ENCODE measurements at regions not wholly inside any gene's neighbourhood (a gene's known extent, or its start where the extent isn't known, plus 50 kb on each side); places are given as distances from the start of the nearest gene placed in this dataset.

DNA sequence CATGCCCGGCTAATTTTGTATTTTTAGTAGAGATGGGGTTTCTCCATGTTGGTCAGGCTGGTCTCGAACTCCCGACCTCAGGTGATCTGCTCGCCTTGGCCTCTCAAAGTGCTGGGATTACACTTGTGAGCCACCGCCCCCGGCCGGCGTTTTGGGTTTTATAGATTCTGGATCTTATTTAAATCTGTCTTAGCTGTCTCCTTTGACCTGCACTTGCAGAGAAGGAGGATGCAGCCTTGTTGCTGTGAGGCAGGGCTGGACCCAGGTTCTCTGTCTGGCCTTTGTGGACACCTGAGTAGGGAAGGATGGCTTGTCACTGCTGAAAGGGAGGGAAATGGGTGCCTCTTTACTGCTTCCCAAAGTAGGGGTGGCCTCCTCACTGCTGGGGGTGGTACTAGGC lies 83.0 kb upstream of the HS6ST1 start:
- DNase-seq (ENCODE audit: low spot score): no peak

DNA sequence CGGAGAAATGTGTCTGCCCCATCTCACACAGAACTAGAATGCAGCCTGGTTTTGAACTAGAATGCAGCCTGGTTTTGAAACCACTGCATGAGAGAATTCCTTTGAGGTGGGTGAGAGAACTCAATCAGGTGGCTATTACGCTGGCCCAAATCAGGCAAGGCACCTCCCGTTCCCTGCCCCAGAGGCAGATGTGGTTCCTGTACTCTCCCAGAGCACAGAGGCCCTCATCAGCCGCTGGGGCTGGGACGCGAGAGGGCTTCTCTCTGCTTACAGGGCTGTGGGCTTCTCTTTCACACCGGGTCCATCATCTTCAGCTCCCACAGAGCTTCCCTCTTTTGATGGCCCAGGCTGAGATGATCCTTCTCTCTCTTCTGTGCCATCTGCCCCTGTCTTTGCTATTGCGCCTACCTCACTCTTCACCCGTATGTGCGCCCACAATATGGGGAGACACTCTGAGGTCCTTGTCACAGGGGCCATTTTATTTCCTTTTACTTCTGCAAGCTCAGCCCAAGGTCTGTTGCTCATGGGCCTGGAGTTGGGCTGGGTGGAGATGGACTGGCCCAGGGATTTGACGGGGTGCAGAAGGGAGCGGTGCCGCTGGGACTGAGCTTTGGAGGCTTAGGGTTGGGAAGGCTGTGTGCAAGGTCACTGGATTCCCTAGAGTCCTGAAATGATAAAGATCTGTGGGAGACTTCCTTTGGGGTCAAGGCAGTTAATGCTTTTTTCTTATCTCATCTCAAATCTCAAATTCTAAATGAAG lies 84.4 kb upstream of the HS6ST1 start:
- DNase-seq (ENCODE audit: low spot score): no peak

DNA sequence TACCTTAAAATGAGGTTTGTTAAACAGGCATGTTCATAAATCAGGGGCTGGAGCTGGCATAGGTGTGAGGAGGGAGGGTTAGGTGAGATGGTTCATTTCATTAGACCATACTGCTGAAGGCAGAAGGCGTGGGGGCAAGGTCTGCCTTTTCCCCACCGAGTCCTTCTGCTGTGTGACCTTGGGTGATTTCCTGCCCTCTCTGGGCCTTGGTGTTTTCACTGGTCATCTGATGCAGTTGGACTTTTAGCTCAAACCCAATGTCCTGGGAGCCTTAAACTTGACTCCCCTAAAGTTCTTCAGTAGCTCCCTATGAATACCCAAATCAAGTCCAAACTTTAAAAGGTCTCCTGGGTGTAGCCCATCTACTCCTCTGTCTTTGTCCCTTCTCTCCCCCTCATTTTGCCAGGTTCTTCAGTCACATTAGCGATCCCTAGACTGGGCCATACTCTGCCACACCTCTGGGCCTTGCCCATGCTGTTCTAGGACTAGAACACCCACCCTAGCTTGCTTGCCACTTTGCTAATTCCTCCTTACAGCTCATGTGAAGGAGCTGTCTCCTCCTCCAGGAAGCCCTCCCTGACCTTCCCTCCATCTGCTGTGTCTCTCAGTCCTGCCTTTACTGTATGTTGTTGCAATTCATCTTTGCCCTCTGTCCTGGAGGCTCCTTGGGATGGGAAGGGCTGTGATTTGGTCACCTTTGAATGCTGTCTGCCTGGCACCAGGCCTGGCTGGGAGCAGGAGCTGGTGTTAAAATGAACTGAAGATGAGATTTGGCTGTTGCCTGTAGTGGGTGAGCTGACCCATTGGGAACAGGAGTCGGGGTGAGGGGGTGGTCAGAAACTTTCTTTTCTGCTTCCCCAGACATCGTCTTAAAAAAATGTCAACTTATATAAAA lies 85.4 kb upstream of the HS6ST1 start:
- DNase-seq (ENCODE audit: low spot score): no peak

DNA sequence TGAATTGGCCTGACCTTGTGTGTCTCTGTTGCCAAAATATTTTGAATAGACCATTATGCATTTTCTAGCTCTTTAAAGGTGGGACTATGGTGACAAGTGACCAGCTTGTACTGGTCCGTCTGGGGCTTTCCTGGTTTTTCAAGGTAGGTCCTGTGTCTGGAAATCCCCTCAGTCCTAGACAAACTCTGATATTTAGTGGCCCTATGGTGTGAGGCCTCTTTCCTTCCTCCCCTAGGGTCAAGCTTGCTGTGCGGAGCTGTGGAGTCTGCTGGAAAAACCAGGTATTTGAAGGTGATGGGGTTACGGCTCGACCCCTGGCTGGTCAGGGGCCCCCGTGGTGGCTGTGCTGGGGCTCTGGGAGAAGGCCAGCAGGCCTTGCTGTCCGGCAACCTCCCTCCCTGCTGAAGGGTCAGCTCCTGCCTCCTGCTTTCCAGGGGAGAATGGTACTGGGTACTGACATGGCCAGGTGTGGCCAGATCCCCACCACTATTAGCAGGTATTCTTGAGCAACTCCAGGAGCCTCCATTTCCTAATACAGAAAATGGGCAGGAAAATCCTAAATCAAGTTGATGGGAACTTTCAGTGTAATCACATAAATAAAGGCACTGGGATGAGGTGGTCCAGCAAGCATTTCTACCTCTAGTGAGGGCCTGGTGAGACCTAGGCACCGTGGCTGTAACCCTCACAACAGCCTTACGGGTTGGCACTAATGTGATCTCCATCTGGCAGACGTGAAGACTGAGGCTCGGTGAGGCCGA lies 86.2 kb upstream of the HS6ST1 start:
- DNase-seq (ENCODE audit: low spot score): no peak

DNA sequence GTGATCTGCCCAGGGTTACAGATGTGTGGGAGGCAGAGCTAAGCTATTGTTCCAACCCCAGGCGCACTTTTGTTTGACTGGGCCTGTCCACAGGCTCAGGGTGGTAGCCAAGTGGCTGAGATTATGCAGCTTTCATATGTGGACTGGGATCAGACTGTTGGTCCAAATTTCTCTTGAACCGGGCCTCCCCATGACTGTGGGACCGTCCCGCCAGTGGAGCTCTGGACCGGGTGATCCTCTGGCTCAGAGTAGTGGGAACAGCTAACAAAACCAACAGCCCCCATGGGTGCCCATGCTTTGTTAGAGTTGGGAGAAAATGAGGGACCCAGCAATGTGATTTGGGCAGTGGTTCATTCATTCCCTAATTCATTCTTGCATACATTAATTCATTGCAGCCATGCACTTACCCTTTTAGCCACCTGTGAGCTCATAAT lies 86.8 kb upstream of the HS6ST1 start:
- DNase-seq (ENCODE audit: low spot score): no peak

DNA sequence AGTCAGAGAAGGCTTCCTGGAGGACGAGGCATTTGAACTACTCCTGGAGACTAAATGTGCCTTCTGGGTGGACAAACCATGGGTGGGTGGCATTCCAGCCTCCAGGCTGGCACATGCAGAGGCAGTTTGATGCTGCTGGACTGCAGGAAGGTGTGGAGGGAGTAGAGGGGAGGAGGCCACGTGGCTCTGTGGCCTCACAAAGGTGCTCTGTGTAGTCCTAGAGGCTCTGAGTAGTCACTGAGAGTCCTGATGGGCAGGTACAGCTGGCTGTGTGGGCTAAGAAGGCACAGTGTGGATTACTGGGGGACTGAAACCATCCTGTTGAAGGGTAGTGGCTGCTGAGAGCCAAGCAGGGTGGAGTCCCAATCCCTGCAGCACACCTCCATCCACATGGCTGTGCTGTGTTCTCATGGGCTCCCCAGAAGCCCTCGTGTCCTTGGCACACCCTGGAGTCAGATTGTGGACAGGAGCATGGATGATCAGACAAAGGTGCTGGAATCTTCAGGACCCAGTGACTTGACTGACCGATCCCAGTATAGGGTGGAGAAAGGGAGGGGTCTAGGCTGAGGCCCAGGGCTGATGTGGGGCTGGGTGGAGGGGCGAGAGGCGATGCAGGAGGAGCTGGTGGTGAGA lies 87.4 kb upstream of the HS6ST1 start:
- DNase-seq (ENCODE audit: low spot score): no peak

DNA sequence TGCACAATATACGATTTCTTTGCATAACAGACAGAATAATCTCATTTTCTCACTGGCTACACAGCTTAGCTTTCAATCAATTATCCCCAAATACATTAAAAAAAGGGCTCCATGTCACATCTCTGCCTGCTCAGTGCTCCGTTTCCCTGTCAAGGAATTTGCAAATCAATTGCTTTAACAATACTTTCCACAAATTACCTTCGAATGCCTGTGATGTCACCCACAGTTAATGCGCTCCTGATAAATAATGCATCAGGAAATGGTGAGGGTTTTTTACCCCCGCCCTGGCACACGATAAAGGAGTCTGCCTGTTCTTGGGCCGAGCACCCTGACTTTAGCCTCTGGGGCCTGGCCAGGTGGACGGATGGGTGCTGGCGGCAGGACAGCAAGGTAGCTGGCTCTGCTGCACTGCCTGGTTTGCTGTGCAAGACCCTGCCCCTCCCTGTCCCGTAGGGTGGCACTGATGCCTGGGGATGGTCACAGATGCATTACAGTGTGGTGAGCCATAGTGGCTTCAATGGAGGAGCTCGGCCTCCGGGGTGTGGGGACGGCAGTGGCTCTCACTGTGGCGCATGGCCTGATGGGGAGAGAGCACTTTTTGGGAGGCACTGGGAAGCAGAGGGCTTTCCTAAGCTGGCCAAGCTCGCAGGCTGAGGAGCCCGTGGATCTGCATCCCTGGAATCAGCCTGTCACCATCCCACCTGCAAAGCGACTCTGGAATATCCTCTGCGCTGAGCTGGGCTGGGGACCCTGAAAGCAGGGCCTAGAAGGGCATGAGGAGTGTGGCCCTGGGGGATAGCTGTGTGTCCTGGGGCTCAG lies 88.3 kb upstream of the HS6ST1 start:
- no peak for DNase-seq (ENCODE audit: low spot score)

DNA sequence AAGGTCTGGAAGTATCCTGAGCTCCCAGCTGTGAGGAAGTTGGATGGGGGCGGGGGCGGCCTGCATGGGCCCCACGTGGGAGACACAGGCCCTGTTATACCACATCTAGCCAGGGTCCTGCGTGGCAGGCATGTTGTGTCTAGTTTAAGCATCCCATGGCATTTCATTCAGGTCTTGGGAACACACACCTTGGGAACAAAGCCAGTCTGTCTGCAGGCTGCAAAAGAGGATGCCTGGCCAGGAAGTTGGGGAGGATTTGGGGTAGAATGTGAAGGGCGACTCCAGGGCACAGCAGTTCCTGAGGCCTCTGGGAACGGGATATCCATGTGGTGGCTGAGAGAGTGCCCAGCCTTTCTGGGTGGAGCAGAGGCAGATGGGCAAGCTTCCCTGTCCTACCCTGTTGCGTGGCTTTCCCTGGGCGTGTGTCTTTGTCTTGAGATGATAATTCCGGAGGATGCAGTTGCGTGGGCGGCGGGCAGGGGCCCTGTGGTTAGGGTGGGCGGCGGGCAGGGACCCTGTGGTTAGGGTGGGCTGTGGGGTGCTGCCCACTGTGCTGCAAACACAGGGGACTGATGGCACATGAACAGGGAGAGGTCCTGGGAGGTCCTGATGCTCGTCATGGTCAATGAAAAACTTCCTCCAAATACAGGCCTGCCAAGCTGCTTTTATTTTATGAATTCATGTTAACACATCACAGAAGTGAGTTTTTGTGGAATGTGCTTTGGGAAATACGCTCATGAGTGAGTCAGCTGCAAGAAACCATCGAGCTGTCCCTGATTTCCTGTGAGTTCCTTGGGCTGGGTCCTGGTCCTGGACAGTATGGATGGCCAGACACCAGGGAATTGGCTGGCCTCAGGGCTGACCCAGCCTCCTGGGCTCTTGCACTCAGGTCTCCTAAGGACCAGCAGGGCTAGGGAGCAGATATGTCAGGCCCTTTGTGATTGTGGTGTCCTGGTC lies 90.0 kb upstream of the HS6ST1 start:
- DNase-seq (ENCODE audit: low spot score): no peak

DNA sequence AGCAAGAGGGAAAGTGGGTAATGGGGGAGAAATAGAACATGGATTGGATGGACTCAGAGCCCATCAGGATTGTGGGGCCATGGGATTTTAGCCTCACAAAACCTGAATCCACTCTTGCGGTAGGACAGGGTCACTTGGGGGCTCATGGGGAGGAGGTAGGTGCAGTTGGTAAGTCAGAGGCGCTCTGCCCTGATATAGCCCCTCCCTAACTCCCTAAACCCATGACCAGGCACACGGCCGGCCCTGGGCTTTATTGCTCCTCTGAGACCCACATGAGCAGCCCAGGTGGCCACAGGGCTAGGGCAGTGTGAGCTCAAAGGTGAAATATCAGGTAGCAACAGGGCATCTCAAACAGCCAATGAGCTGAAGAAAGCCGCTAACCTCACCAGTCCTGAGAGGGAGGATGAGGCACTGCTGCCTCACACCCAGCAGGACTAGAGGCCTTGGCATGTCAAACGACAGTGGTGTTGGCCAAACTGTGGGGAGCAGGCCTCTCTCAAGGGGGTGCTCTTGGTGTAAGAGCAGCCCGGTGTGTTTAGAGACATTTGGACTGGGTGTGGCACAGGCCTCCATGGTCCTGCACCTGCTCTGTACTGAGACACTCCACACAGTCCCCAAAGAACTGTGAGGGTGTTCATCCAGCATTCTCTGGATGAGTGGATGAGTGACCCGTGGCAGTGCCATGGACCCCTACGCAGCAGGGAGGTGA lies 90.8 kb upstream of the HS6ST1 start:
- DNase-seq (ENCODE audit: low spot score): no peak

DNA sequence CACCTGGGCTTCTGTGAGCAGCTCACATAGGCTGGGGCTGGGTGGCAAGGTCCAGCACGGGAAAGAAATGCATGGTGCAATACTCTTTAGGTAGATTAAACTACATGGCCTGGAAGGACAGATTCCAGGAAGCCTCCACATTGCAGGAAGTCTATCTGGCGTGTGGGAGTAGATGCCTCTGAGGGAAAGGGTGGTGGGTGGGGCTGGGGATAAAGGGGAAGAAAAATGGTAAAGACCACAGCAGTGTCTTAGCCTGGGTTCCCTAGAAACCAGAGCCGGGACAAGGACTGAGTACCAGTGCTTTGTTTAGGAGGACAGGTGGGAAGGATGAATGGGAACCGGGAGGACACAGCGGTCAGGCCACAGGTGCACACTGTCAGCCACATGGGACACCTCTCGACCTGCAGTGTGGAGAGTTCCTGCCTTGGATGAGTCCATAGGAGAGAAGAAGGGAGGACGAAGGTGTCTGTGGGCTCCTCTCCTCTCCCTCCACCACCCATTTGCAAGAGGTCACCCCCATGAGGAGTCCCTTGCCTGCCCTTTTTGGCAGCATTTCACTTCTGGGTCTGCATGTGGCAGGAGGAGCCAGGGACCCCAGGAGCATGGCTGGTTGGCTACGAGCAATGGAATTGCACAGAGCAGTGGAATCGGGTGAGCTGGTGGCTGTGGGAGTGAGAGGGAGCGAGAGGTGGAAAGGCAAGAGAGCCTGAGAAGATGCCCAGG lies 91.5 kb upstream of the HS6ST1 start:
- no peak for DNase-seq (ENCODE audit: low spot score)

DNA sequence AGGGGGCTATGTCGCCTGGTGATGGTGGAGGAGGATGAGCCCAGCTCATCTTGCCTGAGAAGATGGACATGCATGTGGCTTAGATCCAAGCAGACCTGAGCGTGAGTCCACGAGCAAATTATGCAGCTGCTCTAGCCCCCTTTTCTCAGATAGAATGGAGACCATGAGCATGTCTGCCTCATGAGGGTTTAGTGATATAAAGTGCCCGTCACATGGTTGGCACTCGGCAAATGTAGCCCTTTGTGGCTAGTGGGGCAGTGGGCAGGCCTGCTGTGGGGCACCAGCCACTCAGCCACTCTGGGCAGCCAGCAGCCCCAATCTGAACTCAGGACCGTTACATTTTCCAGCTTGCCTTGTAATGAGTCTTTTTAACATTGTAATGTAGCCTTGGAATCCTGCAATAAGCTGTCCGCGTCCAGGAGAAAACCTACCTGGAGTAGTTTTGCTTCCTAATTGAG lies 92.1 kb upstream of the HS6ST1 start:
- no peak for DNase-seq (ENCODE audit: low spot score)

DNA sequence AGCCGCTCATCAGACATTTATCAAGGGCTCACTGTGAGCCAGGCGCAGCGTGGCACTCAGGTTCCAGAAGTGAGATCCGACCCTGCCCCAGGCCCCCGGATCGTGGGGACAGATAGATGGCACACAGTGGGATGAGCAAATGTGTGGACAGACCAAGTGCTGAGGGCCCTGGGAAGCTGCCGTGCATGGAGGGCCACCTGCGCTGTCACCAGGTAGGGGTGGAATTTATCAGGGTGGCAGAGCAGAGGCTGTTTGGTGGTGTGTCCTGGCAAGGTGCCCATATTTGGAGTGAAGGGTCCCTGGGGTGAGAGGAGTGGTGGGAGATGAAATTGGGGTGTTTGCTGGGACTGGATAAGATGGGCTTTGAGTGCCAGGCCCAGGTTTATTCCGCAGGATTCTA lies 92.8 kb upstream of the HS6ST1 start:
- no peak for DNase-seq (ENCODE audit: low spot score)

DNA sequence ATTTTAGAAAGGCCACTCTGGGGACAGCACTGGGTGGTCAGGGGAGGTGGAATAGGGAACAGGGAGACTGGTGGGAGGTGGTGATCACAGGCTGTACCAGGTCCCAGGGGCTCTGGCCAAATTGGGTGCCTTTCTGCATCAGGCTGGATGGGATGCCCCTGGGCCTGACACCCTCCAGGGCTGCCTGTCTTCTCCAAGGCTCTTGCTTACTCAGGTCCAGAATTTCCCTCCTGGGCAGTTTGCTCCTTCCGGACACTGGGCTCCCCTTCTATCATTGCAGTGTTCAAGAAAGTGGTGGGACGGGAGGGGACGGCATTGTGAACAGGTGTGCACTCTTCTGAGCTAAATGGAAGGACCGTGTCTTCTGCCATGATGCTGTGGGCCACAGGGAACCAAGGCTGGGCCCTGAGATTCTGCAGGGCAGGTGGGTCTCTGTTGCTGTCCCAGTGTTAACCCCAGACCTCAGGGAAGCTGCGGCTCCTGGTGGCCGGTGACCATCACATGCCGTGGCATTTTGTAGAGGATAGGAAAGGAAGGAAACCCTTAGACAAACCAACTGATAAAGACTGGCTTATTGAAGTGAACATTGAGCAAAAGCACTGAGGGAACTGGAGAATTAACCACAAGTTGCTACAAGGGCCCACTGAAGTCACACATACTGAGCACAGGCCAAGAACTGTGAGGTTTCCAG lies 93.7 kb upstream of the HS6ST1 start:
- DNase-seq (ENCODE audit: low spot score): no peak

DNA sequence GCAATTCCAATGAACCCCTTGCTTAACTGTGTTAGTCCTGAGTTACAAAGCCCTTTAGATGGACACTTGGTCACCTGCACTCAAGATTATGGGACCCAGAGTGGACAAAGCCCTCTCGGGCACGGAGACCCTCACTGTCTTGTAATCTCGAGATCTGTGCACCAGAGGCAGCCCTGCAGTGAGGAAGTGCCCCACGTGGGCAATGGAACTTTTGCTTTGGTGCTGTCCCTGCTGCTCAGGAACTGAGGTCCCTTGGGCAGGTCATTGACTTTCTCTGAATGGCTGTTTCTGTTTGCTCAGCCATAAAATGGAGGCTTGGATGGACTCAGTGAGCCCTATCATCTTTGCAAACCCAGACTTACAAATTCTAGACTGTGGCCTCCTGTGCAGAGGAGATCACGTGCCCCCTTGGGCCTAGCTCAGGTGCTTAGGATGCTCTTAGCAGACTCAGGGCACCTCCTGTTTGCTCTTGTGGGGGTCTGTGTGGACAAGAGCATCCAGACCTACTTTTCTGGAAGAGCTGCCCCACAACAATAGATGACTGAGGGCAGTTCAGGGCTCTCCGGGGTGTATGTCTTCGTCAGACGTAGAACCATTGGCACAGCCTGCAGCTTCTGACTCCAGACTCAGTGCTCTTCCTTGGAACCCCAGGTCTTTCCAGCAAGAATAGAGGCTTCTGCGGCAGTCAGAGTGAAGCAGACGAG lies 94.5 kb upstream of the HS6ST1 start:
- DNase-seq (ENCODE audit: low spot score): no peak

DNA sequence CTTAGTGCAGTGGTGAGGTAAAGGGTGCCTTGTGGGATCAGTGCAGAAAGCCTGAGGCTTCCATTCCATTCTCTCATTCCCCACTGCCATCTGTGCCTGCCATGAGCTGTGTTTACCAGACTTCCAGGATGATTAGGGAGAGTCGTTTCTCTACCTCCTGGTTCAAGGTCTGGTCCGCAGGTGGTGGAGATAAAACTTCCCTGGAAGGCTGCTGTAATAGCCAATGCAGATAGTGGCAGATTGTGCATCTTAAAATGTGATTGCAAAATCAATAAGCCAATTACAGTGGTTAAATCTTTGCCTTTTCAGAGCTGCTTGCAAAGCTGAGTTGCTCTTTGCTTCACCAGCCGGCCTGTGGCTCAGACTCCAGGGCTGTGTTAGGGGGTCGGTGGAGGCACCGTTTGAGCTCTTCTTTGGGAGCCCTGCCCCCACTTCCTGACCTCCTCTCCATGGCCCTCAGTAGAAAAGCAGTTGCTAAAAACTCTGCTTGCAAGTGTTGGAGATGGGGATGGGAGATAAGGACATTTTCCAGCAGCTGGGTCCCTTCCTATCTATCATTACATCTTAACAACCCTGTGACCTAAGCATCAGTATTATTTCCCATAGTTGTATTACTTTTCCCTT lies 95.2 kb upstream of the HS6ST1 start:
- no peak for DNase-seq (ENCODE audit: low spot score)

DNA sequence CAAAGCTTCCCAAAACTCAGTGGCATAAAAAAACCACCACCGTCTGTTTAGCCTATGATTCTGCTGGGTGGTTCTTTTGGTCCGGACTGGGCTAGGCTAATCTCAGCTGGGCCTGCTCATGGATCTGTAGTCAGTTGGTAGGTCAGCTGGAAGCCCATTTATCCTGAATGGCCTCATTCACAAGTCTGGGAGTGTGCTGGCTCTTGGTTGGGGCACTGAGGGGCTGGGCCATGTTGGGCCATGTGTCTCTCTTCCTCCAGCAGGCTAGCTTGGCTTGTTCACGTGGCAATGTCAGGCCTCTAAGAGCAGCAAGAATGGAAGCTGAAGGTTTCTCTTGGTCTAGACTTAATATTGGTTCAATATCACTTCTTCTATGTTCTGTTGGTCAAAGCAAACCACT lies 95.7 kb upstream of the HS6ST1 start:
- DNase-seq (ENCODE audit: low spot score): no peak
